ENCODE measurements at regions not wholly inside any gene's neighbourhood (a gene's known extent, or its start where the extent isn't known, plus 50 kb on each side); places are given as distances from the start of the nearest gene placed in this dataset.

DNA sequence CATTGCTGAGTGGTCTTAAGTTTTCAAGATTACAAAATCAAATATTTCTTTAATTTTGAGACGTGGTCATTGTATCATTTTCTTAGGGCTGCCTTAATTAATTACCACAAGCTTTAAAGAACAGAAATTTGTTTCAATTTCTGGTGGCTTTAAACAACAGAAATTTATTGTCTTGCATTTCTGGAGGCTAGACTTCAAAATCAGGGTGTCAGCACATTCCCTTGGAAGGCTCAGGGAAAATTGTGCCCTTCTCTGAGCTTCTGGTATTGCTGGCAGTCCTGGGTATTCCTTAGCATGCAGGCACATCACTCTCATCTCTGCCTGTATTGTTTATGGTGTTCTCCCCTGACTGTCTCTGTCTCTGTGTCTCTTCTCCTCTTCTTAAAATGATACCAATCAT, 76.0 kb upstream of the PCSK2 start:
- Histone ChIP-seq H3K18ac (ENCODE audit: low read length) (no peak overlapping the region), H3K4me1 (ENCODE audit: control insufficient read depth in 1 of 2, insufficient read depth in 2 of 2, low read length in 2 of 2) (no peaks in the 10 kb centered on the region), H2BK5ac (ENCODE audit: low read depth, low read length, poor library complexity) (no peak overlapping the region), H3K9ac (ENCODE audit: low read length) (no peak overlapping the region), H2AFZ (ENCODE audit: insufficient read depth, low read length, poor library complexity) (no peak overlapping the region), H3K4me2 (ENCODE audit: low read length) (no peak overlapping the region), H3K79me1 (ENCODE audit: low read length) (no peaks in the 10 kb centered on the region), H2AK5ac (ENCODE audit: low read length) (no peak overlapping the region), H3K4ac (ENCODE audit: low read depth, low read length) (no peak overlapping the region), H3K27me3 (ENCODE audit: insufficient read depth, low read length) (no peaks in the 10 kb centered on the region), H3K4me3 (ENCODE audit: low read depth, low read length) (no peak overlapping the region), H3K23ac (ENCODE audit: low read length) (no peak overlapping the region), H4K12ac (ENCODE audit: low read depth, low read length) (no peak overlapping the region), H3K79me2 (ENCODE audit: control insufficient read depth, insufficient read depth, low read length, poor library complexity) (no peaks in the 10 kb centered on the region), H3K14ac (ENCODE audit: low read length) (no peak overlapping the region), H4K8ac (ENCODE audit: low read depth, low read length) (no peak overlapping the region), H2BK12ac (ENCODE audit: low read length) (no peak overlapping the region), H3K9me3 (ENCODE audit: insufficient read depth, low read depth, low read length) (no peaks in the 10 kb centered on the region), H3K27ac (ENCODE audit: low read depth, low read length) (no peak overlapping the region), H2BK120ac (ENCODE audit: insufficient read depth, low read length, poor library complexity) (no peak overlapping the region), H4K91ac (ENCODE audit: low read depth, low read length) (no peak overlapping the region), H3K36me3 (ENCODE audit: control insufficient read depth in 1 of 2, insufficient read depth in 2 of 2, low read length in 2 of 2) (no peaks in the 10 kb centered on the region)
- WGBS (ENCODE audit: extremely low coverage, insufficient coverage, insufficient read length) = no CpG with 5 or more reads among the region's 1 CpG
- no peak for DNase-seq

DNA sequence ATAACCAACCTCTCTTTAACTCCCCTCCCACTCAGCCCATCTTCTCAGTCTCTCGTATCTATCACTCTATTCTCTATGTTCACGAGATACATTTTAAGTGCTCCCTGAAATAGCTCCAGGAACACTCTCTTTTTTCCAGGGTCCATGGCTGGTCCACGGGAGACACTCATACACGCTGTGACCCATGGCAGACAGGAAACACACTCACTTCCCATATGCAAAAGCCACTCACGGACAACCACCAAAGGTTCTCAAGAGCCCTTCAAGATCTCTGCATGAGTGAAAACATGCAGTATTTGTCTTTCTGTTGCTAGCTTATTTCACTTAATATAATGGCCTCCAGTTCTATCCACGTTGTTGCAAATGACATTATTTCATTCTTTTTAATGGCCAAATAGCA, 71.4 kb upstream of the PCSK2 start:
- no peak for DNase-seq
- Histone ChIP-seq H3K4me3 (ENCODE audit: low read depth, low read length) (no peak overlapping the region), H3K23ac (ENCODE audit: low read length) (no peak overlapping the region), H3K4me1 (ENCODE audit: control insufficient read depth in 1 of 2, insufficient read depth in 2 of 2, low read length in 2 of 2) (no peaks in the 10 kb centered on the region), H4K91ac (ENCODE audit: low read depth, low read length) (no peak overlapping the region), H3K79me2 (ENCODE audit: control insufficient read depth, insufficient read depth, low read length, poor library complexity) (no peaks in the 10 kb centered on the region), H3K36me3 (ENCODE audit: control insufficient read depth in 1 of 2, insufficient read depth in 2 of 2, low read length in 2 of 2) (no peaks in the 10 kb centered on the region), H2AFZ (ENCODE audit: insufficient read depth, low read length, poor library complexity) (no peak overlapping the region), H3K27me3 (ENCODE audit: insufficient read depth, low read length) (no peaks in the 10 kb centered on the region), H2BK12ac (ENCODE audit: low read length) (no peak overlapping the region), H3K9me3 (ENCODE audit: insufficient read depth, low read depth, low read length) (no peaks in the 10 kb centered on the region), H3K18ac (ENCODE audit: low read length) (no peak overlapping the region), H3K4ac (ENCODE audit: low read depth, low read length) (no peak overlapping the region), H3K14ac (ENCODE audit: low read length) (no peak overlapping the region), H2BK120ac (ENCODE audit: insufficient read depth, low read length, poor library complexity) (no peak overlapping the region), H2AK5ac (ENCODE audit: low read length) (no peak overlapping the region), H3K79me1 (ENCODE audit: low read length) (no peaks in the 10 kb centered on the region), H4K8ac (ENCODE audit: low read depth, low read length) (no peak overlapping the region), H4K12ac (ENCODE audit: low read depth, low read length) (no peak overlapping the region), H3K4me2 (ENCODE audit: low read length) (no peak overlapping the region), H3K9ac (ENCODE audit: low read length) (no peak overlapping the region), H2BK5ac (ENCODE audit: low read depth, low read length, poor library complexity) (no peak overlapping the region), H3K27ac (ENCODE audit: low read depth, low read length) (no peak overlapping the region)
- WGBS (ENCODE audit: extremely low coverage, insufficient coverage, insufficient read length) = 100% methylated on average over 1 of the region's 6 CpGs

DNA sequence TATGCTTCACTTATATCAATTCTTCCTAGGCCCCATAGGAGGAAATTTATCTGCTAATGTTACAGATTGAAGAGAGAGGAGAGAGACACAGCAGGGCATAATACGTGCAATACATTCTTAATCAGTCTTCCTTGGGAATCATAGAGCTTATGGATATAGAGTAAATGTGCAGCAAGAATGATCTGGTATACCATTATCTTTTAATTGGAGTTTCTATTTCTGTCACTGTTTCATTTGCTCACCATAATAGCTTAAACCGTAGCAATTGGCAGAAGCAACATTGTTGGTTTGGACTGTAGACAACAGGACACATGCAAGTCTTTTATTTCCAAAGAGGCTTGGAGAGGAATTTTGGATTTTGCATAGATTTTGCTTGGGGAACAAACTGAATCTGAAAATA, 68.1 kb upstream of the PCSK2 start:
- Histone ChIP-seq H4K12ac (ENCODE audit: low read depth, low read length) (no peak overlapping the region), H3K4me3 (ENCODE audit: low read depth, low read length) (no peak overlapping the region), H2BK5ac (ENCODE audit: low read depth, low read length, poor library complexity) (no peak overlapping the region), H4K91ac (ENCODE audit: low read depth, low read length) (no peak overlapping the region), H4K8ac (ENCODE audit: low read depth, low read length) (no peak overlapping the region), H3K9me3 (ENCODE audit: insufficient read depth, low read depth, low read length) (no peaks in the 10 kb centered on the region), H3K36me3 (ENCODE audit: control insufficient read depth in 1 of 2, insufficient read depth in 2 of 2, low read length in 2 of 2) (no peaks in the 10 kb centered on the region), H2AFZ (ENCODE audit: insufficient read depth, low read length, poor library complexity) (no peak overlapping the region), H2BK120ac (ENCODE audit: insufficient read depth, low read length, poor library complexity) (no peak overlapping the region), H3K4me2 (ENCODE audit: low read length) (no peak overlapping the region), H3K14ac (ENCODE audit: low read length) (no peak overlapping the region), H2AK5ac (ENCODE audit: low read length) (no peak overlapping the region), H3K4me1 (ENCODE audit: control insufficient read depth in 1 of 2, insufficient read depth in 2 of 2, low read length in 2 of 2) (no peaks in the 10 kb centered on the region), H3K79me1 (ENCODE audit: low read length) (no peaks in the 10 kb centered on the region), H3K27me3 (ENCODE audit: insufficient read depth, low read length) (no peaks in the 10 kb centered on the region), H3K23ac (ENCODE audit: low read length) (no peak overlapping the region), H3K79me2 (ENCODE audit: control insufficient read depth, insufficient read depth, low read length, poor library complexity) (no peaks in the 10 kb centered on the region), H3K4ac (ENCODE audit: low read depth, low read length) (no peak overlapping the region), H3K27ac (ENCODE audit: low read depth, low read length) (no peak overlapping the region), H3K18ac (ENCODE audit: low read length) (no peak overlapping the region), H2BK12ac (ENCODE audit: low read length) (no peak overlapping the region), H3K9ac (ENCODE audit: low read length) (no peak overlapping the region)
- no peak for DNase-seq
- WGBS (ENCODE audit: extremely low coverage, insufficient coverage, insufficient read length) = no CpG with 5 or more reads among the region's 2 CpGs

DNA sequence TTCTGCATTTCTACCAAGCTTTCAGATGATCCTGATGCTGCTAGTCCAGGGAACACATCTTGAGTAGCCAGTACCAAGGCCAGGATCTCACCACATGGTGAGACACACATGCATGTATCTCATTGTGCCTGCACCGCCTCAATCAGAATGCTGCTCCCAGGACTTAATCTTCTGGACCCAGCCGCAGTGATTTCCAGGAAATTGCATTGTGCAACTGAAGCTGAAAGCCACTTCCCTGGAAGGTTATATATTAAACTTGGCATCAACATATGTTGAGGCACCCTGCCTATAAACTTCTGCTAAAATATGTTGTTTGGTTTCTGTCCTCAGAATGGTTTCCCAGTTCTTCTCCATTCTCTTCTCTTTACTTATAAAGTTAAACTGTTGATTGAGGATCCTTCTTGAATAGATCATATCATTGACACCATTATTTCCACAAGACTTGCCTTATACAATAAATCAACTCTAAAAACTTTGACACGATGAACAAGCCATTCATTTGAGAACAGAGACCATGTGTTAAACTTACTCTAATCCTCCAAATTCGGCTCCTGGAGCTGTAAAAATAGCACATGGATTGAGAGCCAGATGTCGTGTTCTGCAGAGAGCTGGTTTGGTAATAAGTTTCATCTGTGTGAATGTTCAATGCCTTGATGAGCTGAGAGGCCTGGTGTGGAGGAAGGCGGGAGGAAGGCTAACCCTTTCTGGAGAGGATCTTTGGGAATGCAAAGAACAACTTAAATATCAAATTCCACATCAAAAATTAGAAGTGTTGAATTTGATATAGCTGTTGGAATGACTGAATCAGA, 65.0 kb upstream of the PCSK2 start:
- no peak for DNase-seq
- no peak overlapping the region for H3K4me3 ChIP-seq (ENCODE audit: low read depth, low read length)
- H3K4me2 ChIP-seq (ENCODE audit: low read length) = no peak overlapping the region
- H3K36me3 ChIP-seq (ENCODE audit: control insufficient read depth in 1 of 2, insufficient read depth in 2 of 2, low read length in 2 of 2) = no peaks in the 10 kb centered on the region
- no peaks in the 10 kb centered on the region for H3K4me1 ChIP-seq (ENCODE audit: control insufficient read depth in 1 of 2, insufficient read depth in 2 of 2, low read length in 2 of 2)
- H2AFZ ChIP-seq (ENCODE audit: insufficient read depth, low read length, poor library complexity) = no peak overlapping the region
- H3K18ac ChIP-seq (ENCODE audit: low read length) = no peak overlapping the region
- no peak overlapping the region for H2BK12ac ChIP-seq (ENCODE audit: low read length)
- H3K27me3 ChIP-seq (ENCODE audit: insufficient read depth, low read length) = no peaks in the 10 kb centered on the region
- no peak overlapping the region for H4K8ac ChIP-seq (ENCODE audit: low read depth, low read length)
- no peak overlapping the region for H2AK5ac ChIP-seq (ENCODE audit: low read length)
- H3K4ac ChIP-seq (ENCODE audit: low read depth, low read length) = no peak overlapping the region
- no peaks in the 10 kb centered on the region for H3K79me2 ChIP-seq (ENCODE audit: control insufficient read depth, insufficient read depth, low read length, poor library complexity)
- no peak overlapping the region for H4K91ac ChIP-seq (ENCODE audit: low read depth, low read length)
- H2BK120ac ChIP-seq (ENCODE audit: insufficient read depth, low read length, poor library complexity) = no peak overlapping the region
- H3K14ac ChIP-seq (ENCODE audit: low read length) = no peak overlapping the region
- H3K27ac ChIP-seq (ENCODE audit: low read depth, low read length) = no peak overlapping the region
- no peaks in the 10 kb centered on the region for H3K79me1 ChIP-seq (ENCODE audit: low read length)
- H2BK5ac ChIP-seq (ENCODE audit: low read depth, low read length, poor library complexity) = no peak overlapping the region
- no peak overlapping the region for H3K23ac ChIP-seq (ENCODE audit: low read length)
- H4K12ac ChIP-seq (ENCODE audit: low read depth, low read length) = no peak overlapping the region
- WGBS (ENCODE audit: extremely low coverage, insufficient coverage, insufficient read length) = no CpG with 5 or more reads among the region's 6 CpGs
- no peaks in the 10 kb centered on the region for H3K9me3 ChIP-seq (ENCODE audit: insufficient read depth, low read depth, low read length)
- H3K9ac ChIP-seq (ENCODE audit: low read length) = no peak overlapping the region
